Right lobe of liver (tissue), 6 donors: ENCODE measurements at regions not wholly inside any gene's neighbourhood (a gene's known extent, or its start where the extent isn't known, plus 50 kb on each side); places are given as distances from the start of the nearest gene placed in this dataset.

Experiments used
- ATAC-seq, 4 donors: fragments of 200-7000 bp; cut with Tn5 transposase; one replicate each; pipeline ENCODE4 v1.9.1; 2020; ENCODE audit warnings: mild to moderate bottlenecking in 4 of 4, moderate library complexity in 4 of 4
- DNase-seq, 3 donors: peaks; one replicate each; pipeline ENCODE4 v3.0.0-alpha.2; 2020
- H3K27ac ChIP-seq, 3 donors: fragments of 200-600 bp; one replicate each; pipeline ENCODE4 v1.8.0; 2022
- H3K27me3 ChIP-seq, 2 donors: fragments of 200-600 bp; one replicate each; pipeline ENCODE4 v1.8.0; 2022
- H3K36me3 ChIP-seq, 4 donors: fragments of 200-600 bp; sonication (generic) in 1 of 4; one replicate each; pipeline versions ENCODE4 v1.5.1 to v1.8.0; 2017 to 2022; ENCODE audit warnings: control low read depth in 1 of 4
- H3K4me1 ChIP-seq, 4 donors: fragments of 200-600 bp; sonication (generic) in 1 of 4; one replicate each; pipeline versions ENCODE4 v1.5.1 to v1.8.0; 2017 to 2022; ENCODE audit warnings: control low read depth in 1 of 4
- H3K4me3 ChIP-seq, 3 donors: fragments of 200-600 bp; one replicate each; pipeline ENCODE4 v1.8.0; 2022
- H3K9me3 ChIP-seq, 4 donors: fragments of 200-600 bp; sonication (generic) in 1 of 4; one replicate each; pipeline versions ENCODE4 v1.5.1 to v1.8.0; 2017 to 2022; ENCODE audit warnings: control low read depth in 1 of 4
- CTCF ChIP-seq, 4 donors: fragments of 200-600 bp in 3 of 4; fragments of 450-650 bp in 1 of 4; IDR thresholded peaks; one replicate each; pipeline versions ENCODE4 v1.5.1 to v1.8.0; 2016 to 2022; ENCODE audit warnings: antibody characterized with exemption in 4 of 4, mild to moderate bottlenecking in 2 of 4
- POLR2A ChIP-seq: fragments of 450-650 bp; IDR thresholded peaks from one replicate; pipeline ENCODE4 v1.6.1; 2017; ENCODE audit warnings: antibody characterized with exemption, mild to moderate bottlenecking
- WGBS: methylation state at CpG from one replicate; pipeline ENCODE4 v1.1.6; 2018; ENCODE audit warnings: low coverage, low lambda C conversion rate; ENCODE audit not compliant: insufficient coverage; ENCODE audit errors: missing lambda C conversion rate; 5-methylcytosine and 5-hydroxymethylcytosine counted together
- intact Hi-C, 2 donors: fragments of 100-400 bp; cut with DNase I; formaldehyde crosslinking; loops; one replicate each; pipeline versions ENCODE4 v1.11.2 to v1.14.1; 2022
- donor health status: DM: no; HTN: yes; CAD: no.
- donor health status: DM: no; HTN: no; CAD: no.
- donor health status: DM: no; HTN: no; CAD: no.
- donor health status: DM: no; HTN: yes; CAD: no.
- donor health status: DM: no; HTN: yes; CAD: no.

- no peaks in the 10 kb centered on the region for H3K4me1 ChIP-seq
- ATAC-seq (no peak), DNase-seq (no peak)
- H3K4me3 ChIP-seq, result no peak overlapping the region
- H3K27ac ChIP-seq, result no peak overlapping the region
- 36% methylated on average over 1 of the region's 1 CpG for WGBS
- intact Hi-C loops, result no loop called here
- no peaks in the 10 kb centered on the region for H3K9me3 ChIP-seq
- no peaks in the 10 kb centered on the region for H3K27me3 ChIP-seq
- H3K36me3 ChIP-seq, result no peaks in the 10 kb centered on the region
- TF ChIP-seq POLR2A (no peak), CTCF (IDR thresholded peaks at IDR 0.05) (no peak)
Measured at GRCh38 chr16:60510208-60510607, 1526.0 kb downstream of the CDH8 start.

DNA sequence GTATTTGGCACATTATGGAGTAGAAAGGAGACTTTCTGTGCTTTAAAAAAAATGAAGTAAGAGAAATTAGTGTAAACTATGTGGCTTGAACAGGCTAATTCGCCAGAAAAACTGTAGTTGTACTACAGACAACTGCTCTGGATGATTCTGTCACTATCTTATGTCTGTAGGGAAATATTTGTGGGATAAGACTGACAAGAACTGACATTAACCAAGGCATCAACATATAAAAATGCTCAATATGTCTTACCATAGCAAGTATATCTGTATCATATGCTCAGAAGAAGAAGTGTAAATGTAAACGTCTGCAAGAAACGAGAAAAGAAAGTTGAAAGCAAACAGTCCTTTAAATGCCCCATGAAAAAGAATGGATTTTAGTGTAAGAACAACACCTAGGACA lies 1545.0 kb downstream of the CDH8 start:
- Histone ChIP-seq H3K4me1 (no peaks in the 10 kb centered on the region), H3K4me3 (no peak overlapping the region), H3K9me3 (no peaks in the 10 kb centered on the region), H3K36me3 (no peaks in the 10 kb centered on the region), H3K27ac (no peak overlapping the region), H3K27me3 (no peaks in the 10 kb centered on the region)
- DNase-seq (no peak), ATAC-seq (no peak)
- 30% methylated on average over 3 of the region's 3 CpGs for WGBS
- TF ChIP-seq POLR2A (no peak), CTCF (IDR thresholded peaks at IDR 0.05) (no peak)
- intact Hi-C loops, result no loop called here

- no peak for DNase-seq
- peak in 3 of 4 donors; percentile 24 to 74 (median 25) for ATAC-seq
- Histone ChIP-seq H3K9me3 (no peaks in the 10 kb centered on the region), H3K27ac (no peak overlapping the region), H3K36me3 (no peaks in the 10 kb centered on the region), H3K4me3 (no peak overlapping the region), H3K4me1 (no peaks in the 10 kb centered on the region), H3K27me3 (no peaks in the 10 kb centered on the region)
- intact Hi-C loops, result no loop called here
- WGBS, result 35% methylated on average over 1 of the region's 1 CpG
- TF ChIP-seq POLR2A (no peak), CTCF (IDR thresholded peaks at IDR 0.05) (no peak)
Measured at GRCh38 chr16:60485872-60486489, 1550.3 kb downstream of the CDH8 start.

DNA sequence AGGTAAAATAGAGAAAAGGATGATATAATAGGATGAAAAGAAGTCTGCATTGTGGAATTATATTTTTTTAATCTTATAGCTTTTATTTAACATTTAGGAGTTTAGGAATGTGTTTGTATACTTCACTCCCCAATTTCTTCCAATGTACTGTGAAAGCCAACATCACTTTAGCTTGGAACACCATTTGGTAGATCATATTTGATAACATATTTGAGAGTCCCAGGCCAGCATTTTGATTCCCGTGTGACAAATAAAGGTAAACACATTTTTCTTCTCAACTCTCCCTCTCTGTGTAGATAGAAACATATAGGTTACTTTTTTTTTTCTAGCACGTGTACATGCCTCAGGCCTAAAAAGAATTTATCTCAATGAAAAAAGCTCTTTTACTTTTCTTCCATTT lies 1551.3 kb downstream of the CDH8 start:
- 40% methylated on average over 2 of the region's 2 CpGs for WGBS
- ATAC-seq, result no peak

More for the DNA sequence above, 1551.3 kb downstream of the CDH8 start:
- Histone ChIP-seq H3K27me3 (no peaks in the 10 kb centered on the region), H3K36me3 (no peaks in the 10 kb centered on the region), H3K9me3 (no peaks in the 10 kb centered on the region), H3K4me3 (no peak overlapping the region), H3K4me1 (no peaks in the 10 kb centered on the region), H3K27ac (no peak overlapping the region)
- intact Hi-C loops, result no loop called here
- DNase-seq, result no peak
- TF ChIP-seq CTCF (IDR thresholded peaks at IDR 0.05) (no peak), POLR2A (no peak)
